Anterior cingulate cortex (tissue), 58 donors: ENCODE measurements at regions not wholly inside any gene's neighbourhood (a gene's known extent, or its start where the extent isn't known, plus 50 kb on each side); places are given as distances from the start of the nearest gene placed in this dataset.

ENCODE experiments used
- DNase-seq, 58 donors: peaks; one replicate each; lab custom pipeline; 2025; lab: John Stamatoyannopoulos, UW

DNA sequence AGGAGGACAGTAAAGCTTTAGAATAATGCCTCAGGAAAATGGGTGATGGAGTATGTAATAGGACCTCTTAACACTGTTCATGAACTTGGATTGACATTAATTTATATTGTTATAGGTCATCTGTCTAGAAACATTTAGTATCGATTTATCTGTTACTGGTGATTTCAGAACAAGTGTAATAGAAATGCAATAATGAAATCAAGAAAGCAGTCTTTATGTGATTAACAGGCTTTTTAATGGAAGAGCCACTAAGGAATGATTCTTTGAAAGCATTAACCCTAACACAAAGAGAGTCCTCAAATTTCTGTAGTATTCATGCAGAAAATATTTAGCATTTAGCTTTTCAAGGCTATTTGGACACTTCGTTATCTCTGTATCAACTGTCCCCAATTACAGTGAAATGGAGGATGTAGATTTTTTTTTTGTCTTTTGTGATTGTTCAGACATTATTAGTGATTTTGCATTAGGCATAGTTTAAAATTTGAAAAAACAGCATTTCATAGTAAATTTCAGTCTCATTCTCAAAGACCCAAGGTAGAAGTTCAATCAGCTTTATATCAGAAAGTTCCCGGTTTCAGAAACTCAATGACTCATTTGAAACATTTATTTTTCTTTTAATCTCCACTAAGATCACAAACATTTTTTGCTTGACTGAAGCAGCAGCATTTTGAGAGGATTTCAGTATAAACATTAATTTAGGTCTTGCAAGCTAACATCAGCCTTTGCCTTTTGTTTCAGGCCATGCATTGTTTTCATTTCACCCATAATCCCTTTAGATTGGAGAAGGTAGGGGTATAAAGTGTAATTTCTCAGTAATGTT, 56.3 kb downstream of the AGTR2 start:
- DNase-seq = no peak

DNA sequence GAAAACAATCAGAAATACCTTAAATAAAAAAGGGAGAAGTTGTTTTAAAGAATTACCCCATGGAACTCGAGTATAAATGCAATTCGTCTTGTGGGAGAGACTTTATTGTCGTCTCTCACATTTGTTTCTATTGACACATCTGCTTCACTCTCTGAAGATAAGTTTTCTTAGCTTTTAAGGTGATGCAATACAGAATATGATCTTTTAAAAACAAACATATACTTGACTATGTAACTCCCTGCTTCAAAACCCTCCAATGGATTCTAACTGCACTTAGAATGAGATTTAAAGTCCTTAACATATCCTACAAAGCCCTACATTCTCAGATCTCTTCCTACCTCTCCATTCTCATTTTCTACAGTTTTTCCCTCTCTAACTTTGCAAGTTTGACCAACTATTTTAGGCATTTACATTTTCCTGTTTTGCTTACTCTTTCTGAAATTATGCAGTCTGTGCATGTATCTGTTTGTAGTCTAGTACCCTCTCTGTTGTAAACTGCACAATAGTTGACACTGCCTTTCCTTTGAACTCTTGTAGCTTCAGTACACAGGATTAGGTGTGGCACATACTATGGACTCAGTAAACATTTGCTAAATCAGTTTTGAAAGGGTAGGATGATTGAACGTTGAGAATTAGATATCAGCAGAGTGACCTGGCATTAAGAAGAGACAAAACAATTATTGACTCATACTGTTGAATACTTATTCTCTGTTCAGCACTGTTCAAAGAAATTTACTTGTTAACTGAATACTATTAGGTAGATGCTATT, 59.8 kb downstream of the AGTR2 start:
- no peak for DNase-seq

DNA sequence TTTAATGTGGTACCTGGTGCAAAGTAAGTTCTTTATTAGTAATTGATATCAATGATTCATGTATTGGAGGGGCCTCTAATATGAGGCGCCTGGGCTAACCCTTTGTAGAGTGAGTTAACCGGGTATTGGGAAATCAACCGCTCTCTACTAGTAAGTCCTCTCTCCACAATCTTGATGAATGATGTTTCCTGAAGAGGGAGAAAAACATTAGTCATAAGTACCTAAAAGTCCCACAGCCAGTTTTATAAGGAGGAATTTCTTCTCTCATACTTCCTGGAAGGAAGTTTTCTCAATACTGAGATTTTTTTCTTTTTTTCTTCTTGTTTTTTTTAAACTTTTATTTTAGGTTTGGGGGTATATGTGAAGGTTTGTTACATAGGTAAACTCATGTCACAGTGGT, 62.3 kb downstream of the AGTR2 start:
- DNase-seq = no peak

DNA sequence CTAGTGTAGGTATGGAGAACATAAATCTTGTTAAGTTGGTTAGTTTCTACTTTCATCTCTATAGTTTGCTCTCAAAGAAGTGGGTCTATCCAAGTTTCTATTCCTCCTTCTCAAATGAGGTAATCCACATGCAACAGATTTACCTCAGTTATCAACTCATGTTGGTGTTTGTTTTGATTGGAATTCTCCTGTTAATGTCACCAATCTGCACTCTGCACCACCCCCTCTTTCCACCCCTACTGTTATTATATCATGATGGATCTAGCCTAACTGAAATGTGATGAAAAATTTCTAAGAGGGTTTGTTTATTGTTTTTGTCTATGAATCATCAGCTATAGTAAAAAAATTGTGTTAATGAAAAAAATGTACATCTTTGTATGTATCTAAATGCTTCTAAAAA, 66.1 kb downstream of the AGTR2 start:
- DNase-seq = no peak

DNA sequence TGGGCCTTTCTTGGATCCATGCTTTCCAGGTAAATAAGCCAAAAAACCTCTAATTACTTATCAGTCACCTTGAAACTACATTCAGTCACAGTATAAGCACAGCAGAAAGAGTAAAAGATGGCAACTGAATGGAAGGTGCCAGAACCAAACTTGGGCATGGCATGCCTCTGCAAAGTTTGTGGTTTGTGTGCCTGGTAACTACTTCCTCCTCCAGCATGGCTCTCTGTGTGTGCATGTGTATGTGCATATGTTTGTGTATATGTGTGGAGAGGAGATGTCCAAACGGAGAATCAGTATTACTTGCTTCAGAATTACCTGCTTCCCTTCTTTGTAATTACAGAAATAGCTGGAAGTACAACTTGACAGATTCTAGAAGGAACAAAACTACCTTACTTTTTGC, 67.5 kb downstream of the AGTR2 start:
- no peak for DNase-seq

DNA sequence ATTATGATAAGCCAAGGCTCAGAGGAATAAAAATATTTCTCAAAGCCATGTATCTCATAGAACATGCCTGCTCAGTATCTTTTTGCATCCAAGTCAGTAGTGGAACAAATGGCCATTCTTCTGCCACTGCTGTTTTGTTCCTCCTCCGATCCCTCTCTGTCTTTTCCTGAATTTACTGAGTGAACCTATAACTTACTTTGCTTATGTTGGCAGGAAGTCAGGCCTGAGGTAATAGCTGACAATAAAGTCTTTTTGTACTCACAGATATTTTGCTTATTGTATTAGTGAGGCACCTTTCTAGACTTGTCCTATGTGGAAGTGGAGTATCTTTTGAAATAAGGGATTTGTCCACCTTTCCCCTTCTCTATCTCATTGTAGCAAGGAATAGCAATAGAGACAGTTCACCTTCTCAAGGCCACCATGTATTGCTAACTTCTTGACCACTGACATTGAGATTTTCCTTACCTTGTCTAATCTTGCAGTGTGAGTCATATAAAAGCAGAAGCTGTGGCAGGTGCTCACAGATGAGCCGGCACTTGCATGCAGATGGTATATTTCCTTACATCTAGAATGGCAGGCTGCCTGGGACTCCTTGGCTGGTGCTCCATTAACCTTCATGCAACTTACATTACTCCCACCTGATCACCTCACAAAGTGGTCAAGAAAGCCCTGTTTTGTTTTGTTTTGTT, 68.2 kb downstream of the AGTR2 start:
- DNase-seq = no peak

DNA sequence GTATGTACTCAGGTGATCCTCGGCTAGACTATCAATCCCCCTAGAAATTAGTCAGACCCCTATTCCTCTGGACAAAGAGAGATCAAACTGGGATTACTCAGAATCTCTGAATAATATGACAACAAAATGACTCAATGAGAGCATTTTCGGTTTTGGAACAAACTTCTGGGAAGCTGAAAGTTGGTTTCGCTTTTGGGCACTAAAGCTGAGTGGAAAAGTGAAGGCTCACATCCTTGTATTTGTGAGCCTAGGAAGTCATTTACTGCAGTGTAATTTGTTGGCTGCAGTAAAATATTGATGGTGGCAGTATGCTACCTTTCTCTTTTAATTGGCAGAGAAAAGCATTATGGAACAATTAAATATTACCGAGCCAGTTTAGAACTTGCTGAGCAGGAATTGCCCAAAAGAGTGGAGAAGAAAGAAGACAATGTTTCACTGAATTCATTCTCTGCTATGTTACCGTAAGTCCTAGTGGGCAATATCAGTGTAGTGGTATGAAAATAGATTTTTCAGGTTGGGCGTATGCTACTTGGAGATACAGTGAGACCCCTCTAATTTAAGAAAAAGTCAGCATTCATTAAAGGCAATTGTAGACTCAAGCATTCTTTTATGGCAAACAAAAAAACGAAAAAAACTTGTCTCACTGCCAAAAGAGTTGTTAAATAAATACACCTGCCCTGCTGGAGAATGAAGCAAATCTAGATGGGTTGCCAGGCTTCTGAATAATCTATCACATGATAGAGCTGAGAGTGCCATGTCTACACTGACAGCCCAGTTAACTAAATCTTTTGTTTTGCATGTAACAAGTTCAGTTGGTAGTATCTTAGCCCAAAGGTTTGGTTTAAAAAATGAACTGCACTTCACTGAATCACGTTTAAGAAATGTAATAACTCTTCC, 69.6 kb downstream of the AGTR2 start:
- no peak for DNase-seq

DNA sequence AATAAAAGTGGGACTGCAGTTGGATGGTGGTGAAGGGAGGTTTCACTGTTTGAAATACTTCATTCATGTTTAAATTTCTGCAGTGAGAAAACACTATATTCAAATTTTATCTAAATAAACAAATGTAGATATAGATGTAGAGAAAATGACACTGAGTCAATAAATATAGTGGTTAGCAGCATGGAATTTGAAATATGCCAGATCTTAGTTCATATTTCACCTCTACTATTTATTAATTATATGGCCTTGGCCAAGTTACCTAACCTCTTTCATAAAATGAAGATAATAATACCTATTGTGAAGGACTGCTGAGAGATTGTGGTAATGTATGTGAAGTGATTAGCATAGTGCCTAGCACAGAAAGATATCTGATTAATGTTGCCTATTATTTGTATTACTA, 70.5 kb downstream of the AGTR2 start:
- no peak for DNase-seq

DNA sequence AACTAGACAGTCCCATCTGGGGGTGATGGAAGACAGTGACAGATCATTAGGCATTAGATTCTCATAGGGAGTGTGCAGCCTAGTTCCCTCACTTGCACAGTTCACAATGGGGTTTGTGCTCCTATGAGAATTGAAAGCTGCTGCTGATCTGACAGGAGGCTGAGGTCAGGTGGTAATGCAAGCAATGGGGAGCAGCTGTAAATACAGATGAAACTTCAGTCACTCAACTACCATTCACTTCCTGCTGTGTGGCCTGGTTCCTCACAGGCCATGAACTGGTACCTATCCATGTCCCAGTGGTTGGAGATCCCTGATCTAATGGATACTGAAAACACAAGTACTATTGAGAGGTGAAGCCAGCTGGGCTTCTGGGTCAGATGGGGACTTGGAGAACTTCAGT, 72.5 kb downstream of the AGTR2 start:
- no peak for DNase-seq

DNA sequence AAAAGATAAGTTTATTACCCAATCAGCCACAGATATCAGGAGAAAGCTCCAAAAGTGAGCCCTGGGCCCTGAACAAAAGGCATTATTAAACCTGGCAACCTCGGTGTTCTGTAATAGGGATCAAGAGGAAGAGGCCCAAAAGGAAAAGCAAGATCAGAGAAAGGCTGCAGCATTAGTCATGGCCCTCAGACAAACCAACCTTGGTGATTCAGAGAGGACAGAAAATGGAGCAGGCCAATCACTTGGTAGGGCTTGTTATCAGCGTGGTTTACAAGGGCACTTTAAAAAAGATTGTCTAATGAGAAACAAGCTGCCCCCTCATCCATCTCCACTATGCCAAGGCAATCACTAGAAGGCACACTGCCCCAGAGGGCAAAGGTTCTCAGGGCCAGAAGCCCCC, 75.7 kb downstream of the AGTR2 start:
- no peak for DNase-seq

DNA sequence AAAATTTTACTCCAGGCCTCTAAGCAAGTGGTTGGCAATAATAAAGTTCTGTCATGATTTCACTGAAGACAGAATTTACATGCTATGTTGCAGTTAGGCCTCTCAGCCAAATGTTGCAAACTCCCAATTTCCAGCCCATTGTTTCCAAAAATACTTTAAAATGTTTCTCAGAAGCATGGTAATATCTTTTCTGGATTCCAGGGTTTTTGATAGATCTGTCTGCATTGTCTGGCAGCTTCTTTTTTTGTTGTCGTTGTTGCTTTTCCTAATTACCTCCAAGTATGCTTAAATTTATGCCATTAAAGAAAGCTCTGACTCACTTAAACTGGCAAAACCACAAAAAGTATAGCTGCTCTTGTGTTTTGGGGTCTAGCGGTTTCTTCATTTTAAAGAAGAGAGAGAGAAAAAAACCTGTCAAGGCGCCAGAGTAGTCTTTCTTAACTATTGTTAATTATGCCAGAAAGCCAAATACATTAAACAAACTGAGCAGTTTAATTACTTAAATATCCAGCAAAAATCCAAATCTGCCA, 97.0 kb downstream of the AGTR2 start:
- no peak for DNase-seq

DNA sequence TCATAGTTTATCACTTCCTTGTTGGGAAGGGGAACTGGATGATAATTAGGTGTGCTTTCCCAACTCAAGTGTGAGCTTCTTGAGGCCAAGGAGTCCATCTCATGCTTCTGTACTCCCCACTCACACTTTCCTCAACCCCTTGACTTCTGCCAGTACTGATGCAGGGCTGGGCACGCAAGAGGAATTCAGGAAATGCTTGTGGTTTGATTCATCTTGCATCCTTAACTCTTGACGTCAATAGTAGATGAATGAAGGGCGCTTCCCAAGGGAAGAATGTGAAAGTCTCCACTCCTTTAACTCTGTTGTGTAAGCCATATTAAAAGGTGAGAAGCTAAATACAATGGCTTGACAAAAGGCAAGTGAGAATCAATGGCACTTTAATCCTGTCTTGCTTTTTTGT, 101.8 kb downstream of the AGTR2 start:
- no peak for DNase-seq

DNA sequence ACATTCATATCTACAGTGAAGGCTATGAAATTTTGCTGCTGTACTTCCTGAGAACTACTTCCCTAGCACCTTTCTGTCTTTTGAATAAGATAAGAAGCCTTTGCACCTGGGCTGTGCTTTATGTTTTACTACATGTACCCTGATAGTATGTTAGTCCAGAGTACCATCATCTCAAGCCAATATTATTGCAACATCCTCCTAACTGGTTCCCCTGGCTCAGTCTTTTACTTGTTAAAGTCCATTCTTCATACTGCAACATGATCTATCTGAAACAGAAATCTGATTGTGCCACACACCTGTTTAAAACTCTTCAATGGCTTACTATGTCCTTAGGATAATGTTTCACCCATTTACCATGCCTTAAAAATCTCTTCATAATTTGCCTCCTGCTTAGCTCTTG, 102.3 kb downstream of the AGTR2 start:
- no peak for DNase-seq

DNA sequence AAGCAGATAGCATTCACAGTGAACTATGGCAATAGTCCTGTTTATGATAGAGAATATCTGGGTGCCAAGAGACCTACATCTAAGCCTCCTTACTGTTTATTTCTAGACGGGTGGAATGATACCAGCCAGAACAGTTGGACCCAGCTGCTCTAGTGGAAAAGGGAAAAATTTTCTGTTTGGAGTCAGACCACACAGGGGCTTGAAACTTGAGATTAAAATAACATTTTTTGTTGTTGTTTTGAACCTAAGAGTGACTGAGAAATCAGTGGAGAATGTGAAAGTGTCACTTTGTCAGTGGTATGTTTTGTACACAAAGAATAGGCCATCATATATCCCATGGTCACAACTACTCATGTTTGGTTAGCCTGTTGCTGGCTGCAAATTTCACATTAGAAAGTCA, 105.7 kb downstream of the AGTR2 start:
- no peak for DNase-seq

DNA sequence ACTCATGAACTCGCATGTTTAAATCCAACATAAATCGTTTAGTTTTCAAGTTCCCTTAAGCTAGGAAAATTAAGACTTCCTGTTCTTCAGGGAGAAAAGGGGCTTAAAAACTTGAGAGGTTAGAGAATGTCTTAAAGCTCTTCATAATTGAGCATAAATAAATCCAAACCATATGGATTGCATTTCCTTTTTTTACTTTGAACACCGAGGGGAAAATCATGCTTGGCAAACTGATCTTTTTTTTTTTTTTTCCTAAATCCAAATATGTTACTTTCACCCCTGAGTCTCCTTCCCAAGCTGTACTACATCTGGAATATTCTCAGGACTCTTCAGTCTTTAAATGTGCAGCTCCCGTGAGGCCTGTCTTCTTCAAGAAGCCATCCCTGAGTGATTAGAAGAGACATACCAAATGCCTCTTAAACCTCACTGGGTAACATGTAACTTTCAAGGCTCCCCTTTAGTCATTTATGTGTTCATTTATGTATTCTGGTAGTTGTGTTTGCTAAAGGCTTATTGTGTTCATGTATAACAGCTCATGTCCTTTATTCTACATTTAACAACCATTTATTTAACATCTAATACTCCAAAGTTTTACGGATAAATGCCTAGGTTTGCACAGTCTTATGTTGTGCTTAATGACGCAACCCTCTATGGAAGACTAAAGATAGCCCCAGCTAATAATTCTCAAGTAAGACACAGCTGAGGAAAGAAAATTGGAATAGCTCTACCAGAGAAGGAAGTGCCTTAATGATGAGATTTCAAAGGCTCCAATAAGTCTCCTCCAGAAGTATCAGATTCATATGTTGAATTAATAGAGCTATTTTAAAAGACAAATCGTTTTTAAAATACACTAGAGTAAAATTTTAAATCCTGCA, 107.0 kb downstream of the AGTR2 start:
- DNase-seq = no peak

DNA sequence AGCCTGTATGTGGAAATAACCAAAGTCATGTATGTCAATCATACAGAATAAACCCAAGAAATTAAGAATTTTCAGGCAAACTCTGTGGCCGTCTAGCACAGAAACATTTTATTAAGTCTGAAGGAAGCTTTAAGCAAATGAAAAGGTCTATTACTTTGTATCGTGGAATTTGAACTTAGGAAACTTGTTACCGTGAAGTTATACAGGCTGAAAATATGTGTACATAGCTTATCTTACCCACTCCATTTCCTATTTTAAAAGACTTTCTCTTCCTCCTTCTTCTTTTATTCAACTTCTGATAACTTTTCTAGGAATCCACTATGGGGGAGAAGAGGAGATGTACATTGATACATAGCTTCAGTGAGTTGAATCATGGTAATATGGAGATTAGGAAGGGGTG, 108.3 kb downstream of the AGTR2 start:
- DNase-seq = no peak

DNA sequence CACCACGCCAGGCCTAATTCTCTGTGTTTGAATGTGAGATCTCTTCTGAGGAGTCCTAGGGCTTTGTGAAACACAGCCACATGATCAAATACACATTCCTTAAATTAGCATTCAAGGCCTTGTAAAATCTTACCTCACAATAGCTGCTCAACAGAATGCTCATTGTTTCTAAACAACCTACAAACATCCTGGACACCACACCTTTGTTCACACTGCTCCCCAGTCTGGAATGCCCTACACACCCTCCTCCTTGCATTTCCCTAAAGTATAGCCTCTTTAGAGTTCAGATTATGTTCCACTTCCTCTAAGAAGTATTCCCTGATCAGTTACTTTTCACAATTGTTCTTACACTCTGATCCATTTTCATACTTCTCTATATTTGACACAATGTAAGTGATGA, 110.6 kb downstream of the AGTR2 start:
- DNase-seq = no peak

DNA sequence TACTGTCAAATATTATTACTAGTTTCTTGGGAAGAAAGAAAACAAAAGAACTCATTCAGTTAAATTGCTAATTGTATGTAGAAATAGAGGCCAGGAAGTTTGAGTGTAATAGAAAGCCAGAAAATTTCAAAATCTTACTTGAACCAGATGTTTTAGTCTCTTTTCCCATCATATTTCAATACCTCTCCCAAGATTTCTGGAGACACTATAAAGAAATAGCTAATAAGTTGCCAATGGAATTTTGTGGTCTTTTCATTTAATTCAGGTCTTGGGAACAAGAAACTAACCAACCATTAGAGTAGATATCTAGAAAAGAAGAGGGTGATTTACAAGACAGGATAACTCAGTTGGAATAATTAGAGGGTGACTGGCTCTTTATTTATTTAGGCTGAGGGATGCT, 112.2 kb downstream of the AGTR2 start:
- DNase-seq = no peak

DNA sequence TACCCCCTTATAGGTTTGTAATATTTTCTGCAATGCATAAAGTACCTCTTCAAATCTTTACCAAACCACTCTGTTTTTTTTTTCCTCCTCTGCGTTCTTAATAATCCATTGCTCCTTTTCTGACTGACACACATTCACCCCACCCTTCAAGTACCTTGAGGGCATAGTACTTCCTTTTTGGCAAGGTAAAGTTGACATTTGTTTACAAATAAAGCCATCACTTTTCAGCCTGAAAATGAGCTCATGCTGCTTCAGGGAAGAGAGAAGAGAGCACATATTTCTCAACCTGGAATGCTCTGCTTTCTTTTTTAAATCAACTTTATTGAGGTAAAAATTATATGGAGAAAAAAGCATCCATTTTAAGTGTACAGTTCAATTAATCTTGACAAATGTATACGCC, 113.9 kb downstream of the AGTR2 start:
- DNase-seq = no peak
